ENCODE measurements at regions not wholly inside any gene's neighbourhood (a gene's known extent, or its start where the extent isn't known, plus 50 kb on each side); places are given as distances from the start of the nearest gene placed in this dataset.

DNA sequence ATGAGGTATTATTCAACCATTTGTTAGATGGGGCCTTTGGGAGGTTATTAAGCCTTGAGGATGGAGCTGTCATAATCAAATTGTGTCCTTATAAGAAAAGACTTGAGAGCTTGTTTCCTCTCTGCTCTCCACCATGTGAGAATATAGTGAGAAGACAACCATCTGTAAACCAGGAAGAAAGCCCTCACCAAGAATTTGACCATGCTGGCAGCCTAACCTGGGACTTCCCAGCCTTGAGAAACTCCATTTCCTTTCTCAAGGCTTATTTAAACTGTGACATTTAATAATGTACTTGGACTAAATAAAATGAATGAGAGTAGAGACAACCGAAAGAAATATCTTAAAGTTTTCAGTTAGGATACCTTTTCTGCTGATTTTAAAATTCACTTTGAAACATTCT lies 83.7 kb upstream of the GC start:
- Histone ChIP-seq H3K79me2 (ENCODE audit: low read length) (no peaks in the 10 kb centered on the region), H3K4me1 (ENCODE audit: insufficient read depth, low read length) (0 out of 2 replicates have a peak, but pooled peaks cover 5% of the 10 kb centered on the region), H4K20me1 (ENCODE audit: low read length) (no peaks in the 10 kb centered on the region), H3K27me3 (ENCODE audit: low read length) (no peaks in the 10 kb centered on the region), H3K9me3 (ENCODE audit: low read length) (peaks cover 19% of the 10 kb centered on the region; the same call in 1 of the 2 replicates), H3F3A (ENCODE audit: low read length, unreplicated experiment) (no peaks in the 10 kb centered on the region), H3K4me3 (ENCODE audit: low read length) (no peak overlapping the region), H2AFZ (ENCODE audit: low read length) (no peak overlapping the region), H3K36me3 (ENCODE audit: low read depth, low read length) (no peaks in the 10 kb centered on the region; the same call in 1 of the 2 replicates), H3K27ac (ENCODE audit: low read length) (no peak overlapping the region), H3K9ac (ENCODE audit: low read length) (no peak overlapping the region), H3K4me2 (ENCODE audit: low read length) (no peak overlapping the region), H3K9me2 (replicated peaks; ENCODE audit: low read length) (no peaks in the 10 kb centered on the region)
- intact Hi-C loops (cut with micrococcal nuclease), result no loop called here
- ChIA-PET POLR2A (ENCODE audit: unreplicated experiment) (no interaction called here), CTCF (no interaction called here)
- no peak for DNase-seq
- BruUV-seq (replicated peaks), result no TSS peak
- no peak for ATAC-seq
- TF ChIP-seq, protein P1, sequence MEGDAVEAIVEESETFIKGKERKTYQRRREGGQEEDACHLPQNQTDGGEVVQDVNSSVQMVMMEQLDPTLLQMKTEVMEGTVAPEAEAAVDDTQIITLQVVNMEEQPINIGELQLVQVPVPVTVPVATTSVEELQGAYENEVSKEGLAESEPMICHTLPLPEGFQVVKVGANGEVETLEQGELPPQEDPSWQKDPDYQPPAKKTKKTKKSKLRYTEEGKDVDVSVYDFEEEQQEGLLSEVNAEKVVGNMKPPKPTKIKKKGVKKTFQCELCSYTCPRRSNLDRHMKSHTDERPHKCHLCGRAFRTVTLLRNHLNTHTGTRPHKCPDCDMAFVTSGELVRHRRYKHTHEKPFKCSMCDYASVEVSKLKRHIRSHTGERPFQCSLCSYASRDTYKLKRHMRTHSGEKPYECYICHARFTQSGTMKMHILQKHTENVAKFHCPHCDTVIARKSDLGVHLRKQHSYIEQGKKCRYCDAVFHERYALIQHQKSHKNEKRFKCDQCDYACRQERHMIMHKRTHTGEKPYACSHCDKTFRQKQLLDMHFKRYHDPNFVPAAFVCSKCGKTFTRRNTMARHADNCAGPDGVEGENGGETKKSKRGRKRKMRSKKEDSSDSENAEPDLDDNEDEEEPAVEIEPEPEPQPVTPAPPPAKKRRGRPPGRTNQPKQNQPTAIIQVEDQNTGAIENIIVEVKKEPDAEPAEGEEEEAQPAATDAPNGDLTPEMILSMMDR (conservative IDR thresholded peaks at IDR 0.05; ENCODE audit: low read depth, low read length), result no peak
- TF ChIP-seq EZH2 (IDR thresholded peaks at IDR 0.05; ENCODE audit: low read length, unreplicated experiment) (no peak), EZH2phosphoT487 (IDR thresholded peaks at IDR 0.05; ENCODE audit: borderline replicate concordance, low read length) (no peak)

DNA sequence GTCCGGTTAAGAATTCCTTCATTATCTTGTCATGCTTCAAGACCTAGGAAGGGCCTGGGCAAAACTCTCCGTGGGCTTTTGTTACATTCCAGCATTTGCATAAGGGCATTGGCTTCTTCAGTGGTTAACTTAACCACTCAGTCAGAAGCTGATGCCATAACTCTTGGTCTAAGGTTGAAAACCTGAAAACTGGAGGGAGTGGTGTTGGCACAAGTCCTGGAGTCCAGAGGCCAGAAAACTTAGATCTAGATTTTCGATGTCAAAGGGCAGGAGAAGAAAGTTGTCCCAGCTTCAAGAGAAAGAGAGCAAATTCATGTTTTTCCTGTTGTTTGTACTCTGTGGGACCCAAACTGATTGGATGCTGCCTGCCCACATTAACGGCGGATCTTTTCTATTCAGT lies 86.6 kb upstream of the GC start:
- ChIA-PET POLR2A (ENCODE audit: unreplicated experiment) (no interaction called here), CTCF (no interaction called here)
- no peaks in the 10 kb centered on the region for H3F3A ChIP-seq (ENCODE audit: low read length, unreplicated experiment)
- H3K27ac ChIP-seq (ENCODE audit: low read length), result no peak overlapping the region
- no peak overlapping the region for H2AFZ ChIP-seq (ENCODE audit: low read length)
- ATAC-seq, result no peak
- H3K9me2 ChIP-seq (replicated peaks; ENCODE audit: low read length), result no peaks in the 10 kb centered on the region
- H3K4me3 ChIP-seq (ENCODE audit: low read length), result no peak overlapping the region
- no peaks in the 10 kb centered on the region for H4K20me1 ChIP-seq (ENCODE audit: low read length)
- no TSS peak for BruUV-seq (replicated peaks)
- H3K36me3 ChIP-seq (ENCODE audit: low read depth, low read length), result no peaks in the 10 kb centered on the region
- intact Hi-C loops (cut with micrococcal nuclease), result no loop called here
- no peaks in the 10 kb centered on the region for H3K79me2 ChIP-seq (ENCODE audit: low read length)
- DNase-seq, result no peak
- no peak overlapping the region for H3K9ac ChIP-seq (ENCODE audit: low read length)
- no peaks in the 10 kb centered on the region for H3K9me3 ChIP-seq (ENCODE audit: low read length)
- 0 out of 2 replicates have a peak, but pooled peaks cover 6% of the 10 kb centered on the region for H3K4me1 ChIP-seq (ENCODE audit: insufficient read depth, low read length)
- no peak overlapping the region for H3K4me2 ChIP-seq (ENCODE audit: low read length)
- TF ChIP-seq, protein P1 (conservative IDR thresholded peaks at IDR 0.05; ENCODE audit: low read depth, low read length), result no peak
- TF ChIP-seq EZH2 (IDR thresholded peaks at IDR 0.05; ENCODE audit: low read length, unreplicated experiment) (no peak), EZH2phosphoT487 (IDR thresholded peaks at IDR 0.05; ENCODE audit: borderline replicate concordance, low read length) (no peak)
- H3K27me3 ChIP-seq (ENCODE audit: low read length), result no peaks in the 10 kb centered on the region

DNA sequence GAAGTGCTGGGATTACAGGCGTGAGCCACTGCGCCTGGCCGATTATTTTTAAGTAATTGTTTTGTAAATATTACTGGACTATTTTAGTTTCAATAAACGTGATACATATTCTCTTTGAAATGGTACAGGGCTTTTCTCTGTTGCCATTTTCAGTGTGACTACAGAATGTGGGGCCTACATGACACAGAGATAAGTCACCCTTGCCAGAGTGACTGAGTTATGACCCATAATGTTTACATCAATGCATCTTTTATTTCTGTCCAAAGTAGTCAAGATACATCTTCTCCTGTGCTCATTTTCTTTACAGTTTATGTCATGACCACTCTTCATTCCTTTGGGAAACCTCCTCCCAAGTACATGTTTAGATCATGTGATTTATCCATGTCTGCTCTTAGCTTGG lies 88.3 kb upstream of the GC start:
- Histone ChIP-seq H3K4me1 (ENCODE audit: insufficient read depth, low read length) (0 out of 2 replicates have a peak, but pooled peaks cover 6% of the 10 kb centered on the region), H3K9ac (ENCODE audit: low read length) (no peak overlapping the region), H3K4me2 (ENCODE audit: low read length) (no peak overlapping the region), H2AFZ (ENCODE audit: low read length) (no peak overlapping the region), H3K4me3 (ENCODE audit: low read length) (no peak overlapping the region), H3K27ac (ENCODE audit: low read length) (no peak overlapping the region), H3F3A (ENCODE audit: low read length, unreplicated experiment) (no peaks in the 10 kb centered on the region), H4K20me1 (ENCODE audit: low read length) (no peaks in the 10 kb centered on the region), H3K9me3 (ENCODE audit: low read length) (no peaks in the 10 kb centered on the region), H3K9me2 (replicated peaks; ENCODE audit: low read length) (no peaks in the 10 kb centered on the region), H3K36me3 (ENCODE audit: low read depth, low read length) (no peaks in the 10 kb centered on the region), H3K27me3 (ENCODE audit: low read length) (no peaks in the 10 kb centered on the region), H3K79me2 (ENCODE audit: low read length) (no peaks in the 10 kb centered on the region)
- POLR2A ChIA-PET (ENCODE audit: unreplicated experiment), result no interaction called here
- CTCF ChIA-PET, result no interaction called here
- TF ChIP-seq, protein P1 (conservative IDR thresholded peaks at IDR 0.05; ENCODE audit: low read depth, low read length), result no peak
- no peak for TF ChIP-seq EZH2 (IDR thresholded peaks at IDR 0.05; ENCODE audit: low read length, unreplicated experiment)
- intact Hi-C loops (cut with micrococcal nuclease), result no loop called here
- ATAC-seq (no peak; the same call in 1 of the 2 replicates), DNase-seq (peak; percentile 65)
- no TSS peak for BruUV-seq (replicated peaks)
